Activated naive CD8-positive, alpha-beta T cell treated with anti-CD3 and anti-CD28 coated beads, Interleukin-2, amount 50 U/mL, for 16 hours (primary cell): ENCODE measurements at regions not wholly inside any gene's neighbourhood (a gene's known extent, or its start where the extent isn't known, plus 50 kb on each side); places are given as distances from the start of the nearest gene placed in this dataset.

Experiments
- DNase-seq: peaks from one replicate; pipeline ENCODE4 v3.0.0-alpha.2; 2020; ENCODE audit warnings: low read depth, low spot score

DNA sequence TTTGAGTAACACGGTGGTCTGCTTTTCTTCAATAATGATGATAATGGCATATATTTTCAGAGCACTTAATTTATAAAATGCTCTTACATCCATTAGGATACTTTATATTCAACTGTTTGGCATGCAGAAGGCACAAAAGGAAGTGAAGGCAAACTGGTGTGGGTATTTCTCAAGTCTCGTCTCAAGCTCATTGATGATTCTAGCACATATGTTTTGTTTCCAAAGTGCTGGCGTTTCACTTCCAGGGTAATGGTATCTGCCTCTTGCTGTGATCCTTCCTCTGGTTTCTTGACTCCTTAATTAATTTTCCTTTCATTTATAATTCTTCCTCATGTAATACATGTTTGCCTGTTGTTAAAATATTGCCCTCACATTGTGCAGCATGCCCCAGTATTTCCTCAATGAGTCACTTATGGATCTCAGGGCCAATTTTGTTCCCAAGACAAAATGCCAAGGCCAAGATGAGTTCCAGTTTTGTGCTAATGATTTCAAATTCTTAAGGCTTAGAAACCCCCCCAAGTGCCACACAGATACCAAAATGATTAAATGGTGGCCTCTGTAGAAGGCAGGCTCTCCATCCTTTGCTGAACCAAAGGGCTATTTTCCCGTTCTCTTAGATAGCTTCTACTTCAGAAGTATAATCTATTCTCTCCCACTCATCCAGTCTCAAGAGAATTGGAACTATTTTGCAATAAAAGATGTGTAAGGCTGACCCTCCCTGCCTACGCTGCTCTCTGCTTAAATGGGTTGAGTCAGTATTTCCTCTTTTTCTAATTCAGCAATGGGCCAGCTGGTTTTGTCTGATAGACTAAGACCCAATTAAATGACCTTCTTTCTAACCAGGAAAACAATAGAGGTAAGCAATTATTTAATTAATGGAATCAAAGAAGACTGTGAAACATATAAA, 171.2 kb downstream of the ZNF365 start:
- no peak for DNase-seq

DNA sequence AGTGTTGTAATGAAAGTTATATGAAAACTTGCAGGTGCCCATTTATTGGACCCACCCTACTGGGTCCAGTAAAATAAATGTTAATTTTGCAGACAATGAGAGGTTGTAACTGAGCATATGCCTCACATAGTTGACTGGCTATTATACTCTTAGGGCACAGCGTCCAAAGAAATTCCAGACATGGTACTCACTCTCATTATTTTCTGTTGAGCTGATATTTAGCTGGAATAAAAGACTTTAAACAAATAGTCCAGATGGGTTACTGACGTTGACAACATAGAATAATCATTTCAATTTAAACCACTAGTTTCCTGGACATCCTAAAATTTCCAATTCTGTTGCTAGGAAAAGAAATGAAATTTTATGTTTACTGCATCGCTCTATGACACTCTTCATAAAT, 174.5 kb downstream of the ZNF365 start:
- DNase-seq, result no peak

DNA sequence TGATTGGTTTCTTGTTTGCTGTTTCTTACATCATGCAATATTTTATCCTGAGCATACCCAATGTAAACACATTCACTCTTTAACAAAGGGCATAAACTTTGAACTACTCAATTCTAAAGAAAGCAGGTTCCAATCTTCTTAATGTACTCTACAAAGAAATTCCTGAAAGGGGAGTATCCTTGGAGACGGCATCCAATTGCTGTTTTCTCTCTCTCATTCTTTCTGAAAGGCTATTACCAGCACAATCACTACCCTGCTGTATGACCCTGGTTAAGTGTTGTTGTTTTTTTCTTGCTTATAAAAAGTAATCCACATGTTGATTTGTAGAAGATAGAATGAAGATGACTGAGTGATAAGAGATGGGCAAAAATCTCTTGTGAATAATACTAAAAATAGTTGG, 176.0 kb downstream of the ZNF365 start:
- no peak for DNase-seq

DNA sequence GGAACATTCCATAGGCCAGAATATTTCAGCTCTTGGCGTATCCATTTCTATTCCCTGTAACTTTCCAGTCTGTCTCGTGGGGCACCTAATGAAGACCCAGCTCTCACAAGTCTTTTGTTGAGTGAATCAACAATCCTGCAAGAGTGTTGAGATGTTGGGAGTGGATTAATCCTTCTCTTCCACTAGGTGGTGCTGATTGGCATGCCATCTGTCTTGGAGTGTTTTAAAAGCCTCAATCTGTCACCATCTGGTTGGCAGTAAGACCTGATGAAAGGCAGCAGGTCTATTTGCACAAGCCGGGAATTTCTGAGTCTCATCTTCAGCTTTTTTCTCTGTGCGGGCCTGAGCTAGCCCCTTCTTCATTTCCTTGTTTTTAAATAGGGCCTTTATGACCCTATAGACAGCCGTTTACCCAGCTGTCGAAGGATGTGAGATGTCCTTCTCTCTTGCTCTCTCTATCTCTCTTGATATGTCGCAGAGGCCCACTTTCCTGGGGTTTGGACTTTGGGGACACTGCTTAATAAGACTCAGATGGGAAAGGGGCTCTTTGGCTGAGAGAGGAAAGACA, 180.5 kb downstream of the ZNF365 start:
- DNase-seq, result no peak

DNA sequence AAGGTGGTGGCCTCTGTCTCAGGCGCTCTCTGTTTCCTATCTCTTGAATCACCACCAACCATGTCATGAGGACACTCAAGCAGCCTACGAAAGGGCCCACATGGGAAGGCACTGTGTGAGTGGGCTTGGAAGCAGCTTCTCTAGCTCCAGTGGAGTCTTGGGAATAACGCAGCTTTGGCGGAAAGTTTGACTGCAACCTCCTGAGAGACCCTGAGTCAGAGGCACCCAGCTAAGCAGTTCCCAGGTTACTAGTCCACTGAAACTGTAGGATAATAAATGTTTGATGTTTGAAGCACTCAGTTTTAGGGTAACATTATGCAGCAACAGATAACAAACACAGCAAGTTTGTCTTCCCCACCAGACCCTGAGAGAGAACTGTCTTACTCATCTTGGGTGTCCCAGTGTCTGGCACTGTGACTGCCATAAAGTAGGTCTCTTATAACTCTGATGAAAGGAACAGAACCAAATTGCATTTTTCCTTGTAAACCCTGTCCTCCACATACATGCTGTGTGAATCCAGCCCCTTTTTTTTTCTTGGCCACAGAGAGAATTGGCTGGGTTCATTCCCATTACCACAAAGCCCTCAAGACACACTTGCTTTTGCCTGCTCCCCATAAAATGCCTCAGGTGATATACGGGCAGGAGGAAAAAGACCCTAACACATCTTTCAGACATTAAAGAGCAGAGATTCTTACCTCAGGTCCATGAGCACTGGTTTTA, 185.5 kb downstream of the ZNF365 start:
- no peak for DNase-seq

DNA sequence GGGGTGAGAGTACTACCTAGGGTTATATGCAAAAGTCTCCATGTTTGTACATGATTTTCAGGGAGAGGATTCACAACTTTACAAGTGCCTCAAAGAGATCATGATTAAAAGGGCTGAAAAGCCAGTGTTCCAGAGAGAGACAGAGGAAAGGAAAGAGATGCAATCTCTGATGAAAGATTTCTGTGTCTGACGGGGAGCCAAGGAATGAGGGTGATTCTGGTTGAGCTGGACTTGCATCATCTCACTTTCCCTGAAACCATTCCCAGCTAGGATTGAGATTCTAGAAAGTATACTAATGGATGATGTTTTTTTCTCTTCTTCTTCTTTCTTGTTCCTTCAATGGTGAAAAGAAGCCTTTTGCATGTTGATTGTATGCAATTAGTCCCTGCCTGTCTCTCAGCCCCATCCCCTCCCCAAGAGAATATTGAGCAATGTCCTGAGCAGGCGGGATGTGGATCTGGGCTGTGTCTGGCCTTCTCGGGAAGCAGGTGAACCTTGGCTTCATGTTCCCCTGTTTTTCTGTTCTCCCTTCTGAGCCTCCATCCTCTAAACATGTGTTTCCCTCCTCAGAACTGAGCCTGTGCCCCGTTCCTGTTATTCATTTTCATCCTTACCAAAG, 186.1 kb downstream of the ZNF365 start:
- DNase-seq, result no peak

DNA sequence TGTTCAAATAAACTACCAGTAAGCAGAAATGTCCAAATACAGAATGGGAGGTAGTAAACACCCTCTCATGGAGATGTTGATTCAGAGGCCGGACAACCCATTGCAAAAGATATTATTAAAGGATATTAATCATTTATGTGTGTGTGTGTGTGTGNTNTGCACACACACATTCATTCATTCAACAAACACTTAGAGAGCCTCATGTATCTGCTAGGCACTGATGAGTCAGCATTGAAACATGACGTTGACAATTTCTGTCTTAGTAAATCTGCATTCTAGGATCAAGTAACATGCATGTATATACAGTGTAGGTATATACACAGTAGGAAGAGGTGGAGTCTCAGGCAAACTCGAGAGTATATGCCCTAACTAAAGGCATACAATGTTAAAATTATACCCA, 187.0 kb downstream of the ZNF365 start:
- no peak for DNase-seq

DNA sequence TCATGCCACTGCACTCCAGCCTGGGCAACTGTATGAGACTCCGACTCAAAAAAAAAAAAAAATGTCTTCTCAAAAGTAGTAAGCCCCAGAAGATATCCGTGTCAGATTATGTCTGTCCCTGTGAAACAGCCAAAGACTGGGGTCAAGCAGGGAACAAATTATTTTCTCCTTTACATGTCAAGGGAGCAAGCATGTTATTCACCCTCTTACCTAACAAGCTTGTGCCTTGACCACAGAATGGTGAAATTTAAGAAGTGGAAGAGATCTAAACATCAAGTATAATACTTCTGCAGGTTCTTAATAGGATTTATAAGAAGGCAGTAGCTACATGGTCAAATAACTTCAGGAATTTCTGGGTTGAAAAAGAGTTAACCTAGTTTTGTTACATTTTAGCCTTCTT, 187.9 kb downstream of the ZNF365 start:
- DNase-seq, result no peak

DNA sequence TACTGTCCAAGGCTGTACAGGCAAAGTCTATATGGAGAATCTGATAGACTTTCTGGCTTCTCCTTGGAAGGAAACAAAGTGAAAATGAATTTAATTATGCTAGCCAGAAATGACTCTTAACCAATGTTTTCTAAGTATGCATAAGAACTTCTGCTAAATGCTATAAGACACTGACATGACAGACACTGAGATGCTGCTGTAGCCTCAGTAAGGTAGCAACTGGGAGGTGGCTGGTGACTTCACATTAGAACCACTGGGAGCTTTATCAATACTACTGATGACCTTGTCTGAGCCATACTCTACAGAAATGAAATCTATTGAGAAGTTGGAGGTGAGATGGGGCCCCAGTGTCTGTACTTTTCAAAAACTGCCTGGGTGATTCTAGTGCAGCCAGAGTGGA, 188.6 kb downstream of the ZNF365 start:
- no peak for DNase-seq

DNA sequence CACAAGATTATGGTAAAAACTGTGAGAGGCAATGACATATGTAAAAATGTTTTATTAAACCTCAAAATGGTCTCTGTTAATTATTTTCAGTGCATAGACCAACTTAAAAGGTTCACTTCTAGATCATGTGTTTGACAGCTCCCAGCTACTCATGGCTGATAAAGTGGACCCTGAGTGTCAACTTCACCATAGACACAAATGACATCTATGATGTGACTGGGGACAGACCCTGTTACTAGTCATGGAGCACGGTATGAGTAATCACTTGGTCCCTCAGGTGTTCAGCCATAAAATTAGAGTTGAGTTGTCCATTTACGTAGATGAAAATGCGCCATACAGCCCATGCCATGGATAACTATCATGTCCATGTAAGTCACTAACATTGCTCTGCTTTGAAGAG, 199.8 kb downstream of the ZNF365 start:
- no peak for DNase-seq

DNA sequence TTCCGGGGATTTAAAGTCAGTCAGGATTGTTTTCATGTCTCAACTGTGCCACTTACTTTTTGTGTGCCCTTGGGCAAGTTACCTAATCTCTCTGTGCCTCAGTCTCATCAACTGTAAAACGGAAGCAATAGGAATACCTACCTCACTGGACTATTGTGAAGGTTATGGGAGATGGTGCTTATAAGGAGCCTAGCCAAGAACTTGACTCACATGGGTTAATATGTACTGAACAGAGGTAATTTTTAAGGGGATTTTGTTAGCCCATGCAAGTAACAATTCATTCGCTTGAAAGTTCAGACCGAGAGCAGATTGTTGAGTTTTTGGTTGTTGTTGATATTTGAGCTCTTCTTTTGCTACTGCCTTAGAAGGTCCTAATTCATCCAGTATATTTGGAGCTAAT, 202.9 kb downstream of the ZNF365 start:
- no peak for DNase-seq

DNA sequence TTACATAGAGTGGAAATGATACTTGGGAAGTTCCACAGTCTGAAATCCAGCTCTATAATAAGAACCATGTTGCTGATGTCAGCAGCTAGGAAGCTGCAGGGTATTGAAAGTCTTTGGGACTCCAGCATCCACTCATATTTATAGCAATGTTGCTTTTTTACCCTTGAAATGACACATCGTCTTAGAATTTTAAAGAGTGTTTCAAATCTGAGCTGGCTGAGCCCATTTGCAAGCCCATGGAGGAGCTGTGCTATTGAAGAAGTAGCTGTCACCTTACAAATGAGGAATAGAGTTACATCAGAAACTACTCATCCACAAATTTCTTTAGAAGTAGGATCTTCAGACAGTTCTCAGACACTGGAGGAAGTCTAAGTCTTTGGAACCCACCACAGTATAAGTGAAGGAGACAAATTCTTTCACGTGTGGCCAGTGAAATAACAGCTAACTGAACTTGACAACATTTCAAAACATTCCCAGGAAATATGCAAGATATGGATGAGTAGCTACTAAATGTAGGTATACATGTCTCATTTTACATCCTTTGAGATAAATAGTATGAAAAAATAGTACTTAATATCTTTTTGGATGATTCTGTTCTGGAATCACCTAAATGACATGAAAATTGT, 203.6 kb downstream of the ZNF365 start:
- DNase-seq, result no peak

DNA sequence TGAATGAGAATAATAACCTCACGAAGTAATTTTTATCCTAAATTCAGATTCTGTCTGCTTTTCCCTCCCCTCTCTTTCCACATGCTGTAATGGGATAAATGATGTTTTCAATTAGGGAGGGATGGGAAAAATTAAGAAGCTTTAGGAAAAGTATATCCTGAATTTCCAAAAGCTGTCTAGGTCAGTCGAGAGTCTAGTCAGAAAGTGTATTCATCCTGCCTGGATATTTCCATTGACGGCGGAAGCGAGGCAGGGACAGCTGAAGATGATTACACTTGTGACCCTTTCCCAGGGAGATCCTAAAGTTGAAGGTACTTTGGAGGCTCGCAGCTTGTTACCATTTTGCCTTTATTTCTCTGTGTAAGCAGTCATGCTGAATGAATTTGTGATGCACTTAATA, 204.1 kb downstream of the ZNF365 start:
- no peak for DNase-seq

DNA sequence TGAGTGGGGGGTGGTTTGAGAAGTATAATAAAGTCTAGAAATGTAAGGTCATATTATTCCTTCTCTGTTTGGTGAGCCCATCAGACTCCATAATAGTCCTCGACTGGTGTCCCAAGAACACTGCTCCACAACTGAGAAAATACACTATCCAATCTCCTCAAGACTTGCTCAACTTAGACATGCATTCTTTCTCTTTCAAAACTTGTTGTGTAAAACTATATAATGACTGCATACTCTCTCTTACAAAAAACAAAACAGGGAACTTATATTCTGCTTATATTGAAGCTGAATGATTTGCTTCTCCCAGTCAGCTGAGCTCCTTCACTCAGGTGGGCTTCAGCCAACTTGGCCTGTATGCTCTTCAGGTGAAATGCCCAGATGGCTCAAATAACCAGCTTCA, 204.7 kb downstream of the ZNF365 start:
- DNase-seq, result no peak

DNA sequence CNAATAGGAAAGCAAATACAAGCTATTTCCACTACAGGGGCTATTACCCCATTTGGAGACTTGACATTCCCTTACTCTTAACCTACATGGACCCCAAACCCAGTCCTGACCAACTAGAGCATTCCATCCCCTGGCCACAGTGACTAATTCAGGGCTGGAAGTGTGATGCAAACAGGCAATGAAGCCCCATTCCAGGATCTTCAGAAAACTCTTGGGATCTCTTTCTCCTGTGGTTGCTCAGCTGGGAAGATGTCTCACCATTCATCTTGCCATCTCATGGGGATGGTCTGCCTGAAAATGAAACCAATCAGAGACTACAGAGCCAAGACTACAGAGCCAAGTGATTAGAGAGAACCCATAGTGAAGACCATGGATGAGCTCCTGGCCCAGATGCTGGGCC, 206.2 kb downstream of the ZNF365 start:
- no peak for DNase-seq

DNA sequence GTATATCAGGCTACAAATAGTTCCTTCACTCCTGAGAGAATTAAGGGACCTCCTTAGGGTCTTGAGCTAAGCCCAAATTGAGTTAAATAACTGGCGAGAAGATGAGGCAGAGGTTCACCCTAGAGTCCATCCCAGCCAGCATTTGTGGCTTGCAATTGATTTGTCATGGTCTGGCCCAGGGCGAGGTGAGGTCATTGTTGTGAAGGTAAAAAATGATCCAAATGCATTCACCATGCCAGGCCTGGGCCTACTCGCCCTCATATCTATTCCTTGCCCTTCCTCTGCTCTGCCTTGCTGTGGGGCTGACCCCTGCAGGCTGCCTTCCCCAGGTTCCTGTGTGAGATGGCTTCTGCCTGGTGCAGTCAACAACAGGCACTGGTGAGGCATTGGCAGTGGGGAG, 207.2 kb downstream of the ZNF365 start:
- DNase-seq, result no peak

DNA sequence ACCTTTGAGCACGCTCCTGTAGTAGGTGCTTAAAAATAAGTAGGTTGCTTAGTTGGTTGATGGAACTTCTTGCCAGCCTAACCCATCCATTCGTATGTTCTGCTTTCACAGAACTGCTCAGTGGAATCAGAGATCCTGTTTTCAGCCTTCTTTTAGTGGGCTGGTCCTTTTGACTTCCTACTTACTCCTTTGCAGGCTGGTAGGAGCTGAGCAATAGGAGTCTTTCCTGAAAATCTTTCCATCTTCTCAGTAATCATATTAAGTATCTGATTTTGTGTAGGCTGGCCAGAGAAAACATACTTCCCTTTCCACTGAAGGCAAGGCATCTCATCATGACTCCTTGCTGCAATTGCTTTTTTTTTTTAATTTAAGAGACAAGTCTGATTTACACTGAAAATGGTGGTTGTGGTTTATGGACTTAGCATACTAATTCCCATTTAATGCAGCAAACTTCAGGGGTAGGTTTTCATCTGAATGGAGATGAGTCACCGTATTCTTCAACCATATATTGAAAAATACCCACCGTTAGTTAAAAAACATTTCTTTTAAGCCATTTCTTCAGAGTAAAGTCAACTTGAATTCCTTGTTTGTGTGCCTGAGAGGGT, 208.0 kb downstream of the ZNF365 start:
- no peak for DNase-seq

DNA sequence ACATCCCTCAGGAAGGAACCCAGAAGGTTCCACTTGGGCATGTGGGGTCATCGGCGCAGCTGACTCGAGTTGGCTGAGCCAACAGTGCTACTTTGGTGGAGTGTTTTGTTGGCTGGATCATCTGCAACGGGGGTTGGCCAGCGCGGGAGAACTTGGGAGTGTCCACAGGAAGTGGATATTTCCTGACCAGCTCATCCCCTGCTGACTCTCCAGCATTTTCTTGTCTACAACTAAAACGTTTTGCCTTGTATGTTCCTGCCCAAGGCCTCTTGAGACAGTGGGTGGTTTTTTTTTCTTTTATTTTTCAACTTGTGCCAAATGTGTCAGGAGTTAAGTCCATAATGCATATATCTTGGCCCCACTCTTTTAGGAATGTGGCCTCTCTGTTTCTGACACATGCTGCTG, 208.6 kb downstream of the ZNF365 start:
- no peak for DNase-seq

DNA sequence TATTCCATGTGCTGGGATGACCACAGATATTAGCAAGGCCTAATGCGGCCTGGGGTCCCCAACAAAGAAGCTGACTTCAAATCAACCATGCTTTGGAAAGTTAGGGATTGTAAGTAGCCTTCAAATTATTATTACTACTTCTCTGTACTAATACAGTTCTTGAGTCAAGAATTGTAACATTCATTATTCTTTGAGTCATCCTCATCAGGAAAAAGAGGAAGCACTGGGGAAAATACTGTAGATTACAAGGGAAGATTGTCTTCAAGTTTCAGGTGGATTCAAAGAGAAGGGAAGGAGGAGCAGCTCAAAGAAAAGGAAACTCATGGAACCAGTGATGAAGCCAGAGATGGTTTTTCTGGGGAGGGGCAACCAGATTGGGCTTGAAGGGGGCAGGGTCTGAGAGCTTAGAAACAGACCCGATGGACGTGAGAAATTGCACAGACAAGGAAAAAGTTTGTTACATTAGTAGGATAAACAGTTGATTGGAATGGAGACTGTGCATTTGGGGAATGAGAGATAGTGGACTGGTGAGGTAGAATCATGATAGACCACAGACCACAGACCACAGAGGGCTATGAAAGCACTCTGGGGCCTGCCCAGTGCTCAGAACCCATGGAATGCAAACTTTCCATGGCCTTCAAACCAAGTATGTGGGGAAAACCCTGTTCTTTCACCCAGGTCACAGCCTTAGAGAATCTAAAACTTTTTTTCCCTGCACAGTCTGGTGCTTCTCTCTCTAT, 209.9 kb downstream of the ZNF365 start:
- no peak for DNase-seq

DNA sequence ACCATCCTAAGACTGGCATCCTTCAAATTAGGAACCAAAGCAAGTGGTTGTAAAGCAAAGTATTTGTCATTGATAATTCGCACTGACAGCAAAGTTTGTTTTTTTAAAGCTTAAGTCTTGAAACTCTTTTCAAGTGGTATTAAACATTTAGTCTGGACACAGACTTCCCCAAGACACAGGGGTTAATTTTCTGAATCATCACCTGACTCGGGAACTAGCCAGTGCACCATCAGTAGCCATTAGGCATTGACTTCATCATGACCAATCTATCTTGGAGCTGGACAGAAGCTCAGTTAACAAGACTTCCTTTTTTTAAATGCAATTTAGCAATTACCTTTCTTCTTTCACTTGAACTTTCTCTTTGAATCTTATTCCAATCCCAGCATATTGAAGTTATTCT, 210.6 kb downstream of the ZNF365 start:
- DNase-seq, result no peak
